K562 (cell line): ENCODE measurements at regions not wholly inside any gene's neighbourhood (a gene's known extent, or its start where the extent isn't known, plus 50 kb on each side); places are given as distances from the start of the nearest gene placed in this dataset.

Experiments
- ATF3 ChIP-seq, 2 experiments: fragments of 450-650 bp in 1 of 2; sonication (generic) in 1 of 2; formaldehyde crosslinking in 1 of 2; IDR thresholded peaks in 1 of 2; conservative IDR thresholded peaks in 1 of 2; 2 replicates each; pipeline versions ENCODE4 v1.6.1 to v1.8.1; 2016 to 2023; ENCODE audit warnings: mild to moderate bottlenecking in 2 of 2, moderate library complexity in 2 of 2, inconsistent platforms in 1 of 2, missing genetic modification reagents in 1 of 2
- GATAD2A ChIP-seq: fragments of 450-650 bp; IDR thresholded peaks from 2 replicates; pipeline ENCODE4 v1.6.1; 2017
- KHSRP ChIP-seq: fragments of 450-650 bp; IDR thresholded peaks from 2 replicates; pipeline ENCODE4 v1.6.1; 2017
- SETDB1 ChIP-seq: IDR thresholded peaks from one replicate; pipeline ENCODE4 v1.6.1; 2012; ENCODE audit warnings: low read length, control low read depth, inconsistent platforms
- SRSF1 ChIP-seq: fragments of 200-400 bp; formaldehyde crosslinking; IDR thresholded peaks from 2 replicates; pipeline ENCODE4 v1.6.1; 2017; ENCODE audit warnings: mild to moderate bottlenecking, low read depth, low read length, moderate library complexity
- TF ChIP-seq, protein P1 (sequence below): sonication (generic); formaldehyde crosslinking; IDR thresholded peaks from 2 replicates; pipeline ENCODE4 v1.8.1; 2022; ENCODE audit warnings: missing genetic modification reagents

DNA sequence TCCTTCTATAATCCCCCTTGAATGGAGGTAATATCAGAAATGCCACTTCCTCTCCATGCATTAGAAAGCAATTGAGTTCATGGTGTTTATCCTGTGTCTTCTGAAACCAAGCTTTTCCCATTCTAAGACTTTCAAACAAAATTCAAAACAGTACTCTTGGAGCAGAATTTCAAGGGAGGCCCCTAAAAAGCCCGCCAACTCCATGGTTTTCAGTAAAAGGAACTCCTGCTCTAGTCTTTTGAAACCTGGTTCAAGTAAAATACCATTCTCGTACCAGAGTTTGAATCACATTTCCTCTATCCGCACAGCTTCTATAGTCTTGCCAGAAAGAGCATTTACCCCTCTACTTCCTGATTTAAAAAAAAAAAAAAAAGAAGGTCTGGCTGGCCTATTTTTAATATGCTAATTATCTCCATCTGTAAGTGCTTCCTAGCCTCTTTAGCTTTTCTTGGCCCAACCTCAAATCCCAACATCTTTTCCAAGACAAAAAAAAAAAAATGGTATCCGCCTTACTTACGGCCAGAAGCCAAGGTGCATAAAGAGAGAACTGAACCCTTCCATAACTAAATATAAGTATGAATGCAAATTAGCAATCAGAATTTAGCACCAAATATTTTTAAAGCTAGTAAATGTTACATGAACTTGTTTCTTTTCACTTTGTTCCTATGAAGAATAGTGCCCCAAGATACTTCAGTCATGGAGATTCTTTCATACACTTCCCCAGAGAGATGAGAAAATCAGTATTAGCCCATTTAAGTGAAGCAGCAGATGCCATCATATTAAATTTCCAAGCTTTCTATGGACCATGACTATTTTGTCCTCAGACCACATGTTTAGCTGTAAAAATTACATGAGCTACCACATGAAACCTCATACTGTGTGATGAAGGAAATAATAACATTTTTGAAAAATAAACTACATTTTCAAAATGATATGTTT lies 199.9 kb upstream of the FAM3C start:
- no peak for TF ChIP-seq ATF3 (IDR thresholded peaks at IDR 0.05)
- TF ChIP-seq ATF3 (CRISPR knock-in tag; conservative IDR thresholded peaks at IDR 0.05), result no peak
- no peak for TF ChIP-seq SRSF1
- TF ChIP-seq, protein P1, sequence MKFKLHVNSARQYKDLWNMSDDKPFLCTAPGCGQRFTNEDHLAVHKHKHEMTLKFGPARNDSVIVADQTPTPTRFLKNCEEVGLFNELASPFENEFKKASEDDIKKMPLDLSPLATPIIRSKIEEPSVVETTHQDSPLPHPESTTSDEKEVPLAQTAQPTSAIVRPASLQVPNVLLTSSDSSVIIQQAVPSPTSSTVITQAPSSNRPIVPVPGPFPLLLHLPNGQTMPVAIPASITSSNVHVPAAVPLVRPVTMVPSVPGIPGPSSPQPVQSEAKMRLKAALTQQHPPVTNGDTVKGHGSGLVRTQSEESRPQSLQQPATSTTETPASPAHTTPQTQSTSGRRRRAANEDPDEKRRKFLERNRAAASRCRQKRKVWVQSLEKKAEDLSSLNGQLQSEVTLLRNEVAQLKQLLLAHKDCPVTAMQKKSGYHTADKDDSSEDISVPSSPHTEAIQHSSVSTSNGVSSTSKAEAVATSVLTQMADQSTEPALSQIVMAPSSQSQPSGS (CRISPR knock-in tag), result no peak
- TF ChIP-seq KHSRP, result no peak
- no peak for TF ChIP-seq SETDB1
- no peak for TF ChIP-seq GATAD2A
